GM18505 (cell line): ENCODE measurements at regions not wholly inside any gene's neighbourhood (a gene's known extent, or its start where the extent isn't known, plus 50 kb on each side); places are given as distances from the start of the nearest gene placed in this dataset.

Experiments used
- ATAC-seq: cut with Tn5 transposase; IDR thresholded peaks from one replicate; pipeline ENCODE4 v1.9.1; 2021; ENCODE audit not compliant: unreplicated experiment
- POLR2A ChIP-seq: IDR thresholded peaks from 4 replicates; pipeline ENCODE4 v1.6.1; 2011; ENCODE audit warnings: borderline replicate concordance; ENCODE audit not compliant: insufficient read depth, insufficient read length; ENCODE audit errors: extremely low read depth

GRCh38 chr4:136581119-136581518 lies 951.2 kb downstream of the PCDH18 start:
- TF ChIP-seq POLR2A = no peak
- ATAC-seq = no peak

- no peak for TF ChIP-seq POLR2A
Measured at GRCh38 chr4:136575146-136575545, 957.1 kb downstream of the PCDH18 start.

DNA sequence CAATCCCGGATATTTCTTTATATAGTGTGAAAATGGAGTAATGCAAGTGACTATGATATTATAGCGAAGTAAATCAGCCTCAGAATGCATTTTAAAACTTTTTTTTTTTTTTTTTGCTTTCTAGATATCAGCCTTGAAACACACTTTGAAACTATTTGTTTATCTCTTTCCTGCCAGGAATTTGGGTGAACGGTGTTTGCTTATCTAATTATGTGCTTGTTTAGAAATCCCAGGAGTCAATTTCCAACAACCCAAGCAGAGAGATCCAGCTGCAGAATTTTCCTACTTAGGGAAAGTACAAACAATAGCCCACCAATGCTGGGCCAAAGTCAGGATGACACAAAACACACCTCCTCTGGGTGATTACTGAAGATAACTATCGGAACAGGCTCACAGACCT lies 958.8 kb downstream of the PCDH18 start:
- ATAC-seq = no peak
- no peak for TF ChIP-seq POLR2A

More at GRCh38 chr4:136575146-136575545, 957.1 kb downstream of the PCDH18 start:
- no peak for ATAC-seq

GRCh38 chr4:136571315-136571714 lies 961.0 kb downstream of the PCDH18 start:
- ATAC-seq = no peak
- no peak for TF ChIP-seq POLR2A

- no peak for ATAC-seq
- no peak for TF ChIP-seq POLR2A
Measured at GRCh38 chr4:136562834-136563233, 969.5 kb downstream of the PCDH18 start.

DNA sequence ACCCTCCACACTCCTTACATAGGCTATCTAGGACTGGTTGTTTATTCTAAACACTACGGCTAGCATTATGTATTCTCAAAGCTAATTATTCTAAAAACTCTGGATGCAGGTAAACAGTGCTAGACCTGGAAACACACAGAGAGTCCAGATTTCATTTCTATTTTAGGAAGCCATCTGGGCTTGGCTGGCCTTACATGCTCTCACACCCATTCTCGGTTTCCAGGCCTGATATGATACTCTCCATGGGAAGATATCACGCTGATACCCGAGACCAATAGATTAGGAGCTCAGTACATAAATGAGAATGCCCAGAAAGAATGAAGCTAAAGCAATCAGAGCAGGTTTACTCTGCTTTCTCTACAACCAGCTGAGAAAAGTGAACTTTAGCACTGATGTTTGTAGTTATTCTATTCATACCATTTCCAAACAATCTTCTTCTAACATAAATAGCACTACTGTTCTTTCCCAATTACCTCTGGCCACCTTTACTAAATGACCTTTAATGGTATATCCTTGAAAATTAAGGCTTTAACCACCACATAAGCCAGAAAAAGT lies 973.3 kb downstream of the PCDH18 start:
- no peak for ATAC-seq
- no peak for TF ChIP-seq POLR2A

- no peak for ATAC-seq
- no peak for TF ChIP-seq POLR2A
Measured at GRCh38 chr4:136557396-136557795, 974.9 kb downstream of the PCDH18 start.

DNA sequence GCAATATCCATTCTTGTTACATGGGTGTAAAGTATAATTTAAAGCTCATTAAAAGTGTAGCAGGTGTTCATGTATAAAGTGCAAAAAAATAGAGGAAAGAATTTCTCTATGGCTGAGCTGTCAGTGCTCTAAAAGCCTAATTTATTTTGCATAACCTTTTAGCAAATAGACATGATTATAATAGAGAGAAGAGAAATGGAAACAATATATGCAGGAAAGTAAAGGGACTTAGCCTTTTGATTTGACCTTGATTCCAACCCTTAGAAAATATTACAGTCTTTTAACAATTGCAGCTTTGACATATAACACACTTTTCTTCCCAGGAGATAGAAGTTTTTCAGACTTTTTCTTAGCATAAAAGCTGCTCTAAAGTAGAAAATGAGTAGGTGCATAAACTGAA lies 978.3 kb downstream of the PCDH18 start:
- no peak for ATAC-seq
- TF ChIP-seq POLR2A = no peak

DNA sequence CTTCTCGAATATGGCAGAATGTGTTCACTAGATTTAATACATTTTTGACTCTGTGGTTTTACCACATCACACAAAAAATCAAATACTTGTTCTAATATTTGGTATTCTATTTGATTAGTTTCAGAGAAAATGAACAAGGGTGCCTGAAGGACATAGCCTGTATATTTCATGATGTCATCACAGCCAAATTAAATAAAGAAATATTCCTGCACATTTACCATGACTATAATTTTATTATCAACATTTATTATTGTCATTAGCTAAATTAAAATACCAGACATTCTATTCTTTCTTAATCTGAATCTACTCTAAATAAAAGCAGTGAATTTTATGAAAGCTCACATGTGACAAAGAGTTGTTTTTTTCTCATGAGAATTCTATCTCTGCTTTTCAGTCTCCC lies 980.5 kb downstream of the PCDH18 start:
- ATAC-seq = no peak
- no peak for TF ChIP-seq POLR2A

- TF ChIP-seq POLR2A = no peak
- no peak for ATAC-seq
Measured at GRCh38 chr4:136540747-136541146, 991.5 kb downstream of the PCDH18 start.

- ATAC-seq = no peak
- TF ChIP-seq POLR2A = no peak
Measured at GRCh38 chr4:136528131-136528530, 1004.2 kb downstream of the PCDH18 start.

GRCh38 chr4:136526517-136526916 lies 1005.8 kb downstream of the PCDH18 start:
- no peak for ATAC-seq
- TF ChIP-seq POLR2A = no peak

GRCh38 chr4:136524039-136524438 lies 1008.3 kb downstream of the PCDH18 start:
- TF ChIP-seq POLR2A = no peak
- no peak for ATAC-seq

- TF ChIP-seq POLR2A = no peak
- no peak for ATAC-seq
Measured at GRCh38 chr4:136516371-136516770, 1015.9 kb downstream of the PCDH18 start.

GRCh38 chr4:136505020-136505419 lies 1027.3 kb downstream of the PCDH18 start:
- no peak for ATAC-seq
- TF ChIP-seq POLR2A = no peak
